Panc1 (cell line): ENCODE measurements at regions not wholly inside any gene's neighbourhood (a gene's known extent, or its start where the extent isn't known, plus 50 kb on each side); places are given as distances from the start of the nearest gene placed in this dataset.

Experiments
- ATAC-seq: fragments of 200-7000 bp; cut with Tn5 transposase; 2 replicates; pipeline ENCODE4 v1.9.1; 2020; ENCODE audit warnings: mild to moderate bottlenecking, moderate library complexity
- BruUV-seq: library from RNA; stranded (reverse); fragments of 400-500 nt; replicated peaks from 2 replicates; lab custom pipeline; 2021; lab: Mats Ljungman, UMichigan
- CTCF ChIA-PET: fragments of 300-600 bp; sonication (Branson Sonifier 250); formaldehyde crosslinking; loops from one replicate; lab custom pipeline; 2022; ENCODE audit warnings: antibody characterized with exemption; lab: Charles Lee
- POLR2A ChIA-PET: fragments of 300-600 bp; sonication (Branson Sonifier 250); formaldehyde crosslinking; loops from one replicate; lab custom pipeline; 2022; ENCODE audit warnings: antibody characterized with exemption; lab: Charles Lee
- DNase-seq: peaks from one replicate; pipeline ENCODE4 v3.0.0-alpha.2; 2010; ENCODE audit warnings: low read depth, low spot score
- H3K27ac ChIP-seq: 2 replicates; pipeline ENCODE4 v1.5.1; 2011; ENCODE audit warnings: mild to moderate bottlenecking, low read length, inconsistent platforms
- H3K27me3 ChIP-seq: fragments of 200-500 bp; sonication (Bioruptor generic); 2 replicates; pipeline ENCODE4 v1.6.0; 2014; ENCODE audit warnings: low read length, inconsistent platforms; ENCODE audit not compliant: control insufficient read depth, insufficient read depth
- H3K36me3 ChIP-seq: fragments of 200-500 bp; sonication (Bioruptor generic); 2 replicates; pipeline ENCODE4 v1.5.1; 2014; ENCODE audit warnings: inconsistent platforms, mild to moderate bottlenecking, low read length, moderate library complexity; ENCODE audit not compliant: control insufficient read depth, insufficient read depth
- H3K4me1 ChIP-seq: 2 replicates; pipeline ENCODE4 v1.5.1; 2011; ENCODE audit warnings: inconsistent platforms, mild to moderate bottlenecking, low read length, moderate library complexity; ENCODE audit not compliant: control insufficient read depth, insufficient read depth
- H3K4me3 ChIP-seq, 2 experiments: 2 replicates each; pipeline ENCODE4 v1.5.1; 2011 to 2012; ENCODE audit warnings: low read depth in 2 of 2, low read length in 2 of 2, mild to moderate bottlenecking in 2 of 2, inconsistent platforms in 1 of 2, moderate library complexity in 1 of 2
- H3K9me3 ChIP-seq: fragments of 200-500 bp; sonication (Bioruptor generic); 2 replicates; pipeline ENCODE4 v1.5.1; 2014; ENCODE audit warnings: low read depth, mild to moderate bottlenecking, inconsistent platforms, low read length, moderate library complexity; ENCODE audit not compliant: control insufficient read depth, insufficient read depth
- CTCF ChIP-seq: fragments of 450-650 bp; IDR thresholded peaks from 2 replicates; pipeline ENCODE4 v1.5.1; 2017; ENCODE audit warnings: mild to moderate bottlenecking
- POLR2AphosphoS5 ChIP-seq: IDR thresholded peaks from 2 replicates; pipeline ENCODE4 v1.6.1; 2012; ENCODE audit warnings: mild to moderate bottlenecking, low read depth, low read length, moderate library complexity
- REST ChIP-seq, 2 experiments: IDR thresholded peaks; 2 replicates each; pipeline ENCODE4 v1.6.1; 2011 to 2012; ENCODE audit warnings: low read depth in 2 of 2, control low read depth in 1 of 2, low read length in 1 of 2, mild to moderate bottlenecking in 1 of 2, moderate library complexity in 1 of 2; ENCODE audit not compliant: insufficient read depth in 1 of 2
- SIN3A ChIP-seq: IDR thresholded peaks from 2 replicates; pipeline ENCODE4 v1.6.1; 2012; ENCODE audit warnings: low read depth, mild to moderate bottlenecking, low read length, moderate library complexity, borderline replicate concordance; ENCODE audit not compliant: insufficient read depth
- TCF7L2 ChIP-seq: IDR thresholded peaks from 2 replicates; pipeline ENCODE4 v1.6.1; 2011; ENCODE audit warnings: mild to moderate bottlenecking, low read depth, low read length, inconsistent platforms
- in situ Hi-C: cut with HindIII; loops from 2 replicates; pipeline ENCODE4 v1.10.0; 2016; ENCODE audit warnings: low sequenced_read_pairs, low pct_unique_long_range_greater_than_20kb
- intact Hi-C: fragments of 100-400 bp; cut with micrococcal nuclease; formaldehyde crosslinking; loops from one replicate; pipeline ENCODE4 v1.10.0; 2022; ENCODE audit not compliant: unreplicated experiment

GRCh38 chr2:53173091-53173490 lies 594.5 kb upstream of the CHAC2 start:
- TF ChIP-seq TCF7L2 (no peak), REST (IDR thresholded peaks at IDR 0.05; ENCODE audit: insufficient read depth in 1 of 2, low read depth in 2 of 2, low read length in 1 of 2) (no peak), CTCF (no peak)
- no peak overlapping the region for H3K4me3 ChIP-seq
- no TSS peak for BruUV-seq
- H3K27ac ChIP-seq: no peak overlapping the region
- intact Hi-C loops (no loop called here), in situ Hi-C loops (no loop called here)
- no peaks in the 10 kb centered on the region for H3K36me3 ChIP-seq
- H3K27me3 ChIP-seq: no peaks in the 10 kb centered on the region
- ChIA-PET POLR2A (no interaction called here), CTCF (no interaction called here)
- ATAC-seq (no peak), DNase-seq (no peak)
- no peaks in the 10 kb centered on the region for H3K4me1 ChIP-seq
- H3K9me3 ChIP-seq: no peaks in the 10 kb centered on the region

- Histone ChIP-seq H3K9me3 (no peaks in the 10 kb centered on the region), H3K4me3 (no peak overlapping the region), H3K36me3 (no peaks in the 10 kb centered on the region), H3K27me3 (no peaks in the 10 kb centered on the region), H3K27ac (no peak overlapping the region), H3K4me1 (no peaks in the 10 kb centered on the region)
- no TSS peak for BruUV-seq
- POLR2A ChIA-PET: no interaction called here
- in situ Hi-C loops: no loop called here
- TF ChIP-seq SIN3A (no peak), CTCF (no peak), REST (IDR thresholded peaks at IDR 0.05; ENCODE audit: insufficient read depth in 1 of 2, low read depth in 2 of 2, low read length in 1 of 2) (no peak), TCF7L2 (no peak), POLR2AphosphoS5 (no peak)
- CTCF ChIA-PET: no interaction called here
- DNase-seq (no peak), ATAC-seq (no peak)
- intact Hi-C loops: no loop called here
Measured at GRCh38 chr2:53170466-53170865, 597.1 kb upstream of the CHAC2 start.
